T-helper 2 cell treated with Interferon-gamma antibody and Interleukin-4, amounts not matched to agents 5 μg/mL and 100 μg/mL, for 36 hours (primary cell): ENCODE measurements at regions not wholly inside any gene's neighbourhood (a gene's known extent, or its start where the extent isn't known, plus 50 kb on each side); places are given as distances from the start of the nearest gene placed in this dataset.

Experiments
- DNase-seq: peaks from one replicate; pipeline ENCODE4 v3.0.0; 2021; ENCODE audit warnings: low spot score
- H3K27ac Mint-ChIP-seq: one replicate; pipeline ENCODE4 v1.8.0; 2021; ENCODE audit warnings: mild to moderate bottlenecking, mixed read lengths
- H3K27me3 Mint-ChIP-seq: one replicate; pipeline ENCODE4 v1.8.0; 2021; ENCODE audit warnings: low read depth, mixed read lengths
- H3K36me3 Mint-ChIP-seq: one replicate; pipeline ENCODE4 v1.8.0; 2021; ENCODE audit warnings: low read depth, mixed read lengths
- H3K4me1 Mint-ChIP-seq: one replicate; pipeline ENCODE4 v1.8.0; 2021; ENCODE audit warnings: low read depth, mixed read lengths
- H3K4me3 Mint-ChIP-seq: one replicate; pipeline ENCODE4 v1.8.0; 2022; ENCODE audit warnings: mild to moderate bottlenecking, moderate library complexity, mixed read lengths
- H3K9me3 Mint-ChIP-seq: one replicate; pipeline ENCODE4 v1.8.0; 2021; ENCODE audit warnings: mixed read lengths

DNA sequence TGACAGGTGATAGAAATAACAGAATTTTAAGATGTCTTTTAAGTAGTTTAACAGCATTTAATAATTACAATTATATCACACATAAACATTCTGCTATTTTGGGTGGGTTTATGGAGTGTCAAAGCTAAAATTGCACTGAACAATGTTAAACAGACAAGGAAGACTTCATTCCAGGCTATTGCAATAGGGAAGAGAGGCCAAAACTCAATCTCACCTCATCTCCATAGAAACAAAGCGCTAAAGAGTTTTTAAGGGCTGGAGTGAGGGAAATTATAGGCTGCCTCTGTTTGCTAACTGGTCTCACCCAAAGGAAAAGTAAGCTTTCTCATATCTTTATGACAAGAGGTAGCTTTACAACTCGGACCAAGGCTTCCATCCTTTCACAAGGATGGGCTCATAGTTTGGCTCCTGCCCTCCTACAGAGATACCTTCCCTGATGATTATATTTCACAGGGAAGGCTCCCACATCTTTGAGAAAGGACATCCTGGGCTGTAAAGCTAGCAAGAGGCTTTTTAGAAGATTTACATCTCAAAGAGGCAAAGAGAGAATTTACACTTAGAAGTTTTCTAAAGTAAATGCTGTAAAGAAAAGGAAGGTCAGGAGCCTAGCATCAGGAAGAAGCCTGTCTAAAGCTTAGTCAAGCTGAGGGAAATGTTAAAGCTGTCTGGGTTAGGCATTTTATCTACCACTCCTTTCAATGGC is 350.2 kb upstream of the IMPG1 start:
- Mint-ChIP-seq H3K4me3 (no peak overlapping the region), H3K27ac (no peak overlapping the region), H3K27me3 (no peaks in the 10 kb centered on the region), H3K36me3 (no peaks in the 10 kb centered on the region), H3K4me1 (no peaks in the 10 kb centered on the region), H3K9me3 (no peaks in the 10 kb centered on the region)
- DNase-seq = no peak

DNA sequence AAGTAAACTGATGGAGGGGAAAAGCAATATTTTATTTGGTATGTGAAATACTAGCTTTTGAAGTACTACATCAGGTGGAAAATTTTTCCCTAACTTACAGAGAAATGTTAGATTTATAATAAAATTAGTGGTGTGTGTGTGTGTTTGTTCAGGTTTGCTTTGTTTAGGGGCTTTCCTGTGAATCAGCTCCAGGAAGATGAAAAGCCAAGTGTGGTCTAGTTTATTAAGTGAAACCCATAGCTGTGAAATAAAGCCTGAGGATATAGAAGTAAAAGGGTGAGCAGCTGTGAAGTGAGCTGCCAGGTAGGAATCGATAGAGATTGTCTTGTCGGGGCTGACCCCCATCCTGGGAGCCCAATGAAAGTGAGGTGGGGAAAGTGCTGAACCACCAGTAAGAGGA is 347.6 kb upstream of the IMPG1 start:
- no peak for DNase-seq
- no peaks in the 10 kb centered on the region for H3K4me1 Mint-ChIP-seq
- H3K27ac Mint-ChIP-seq = no peak overlapping the region
- H3K36me3 Mint-ChIP-seq = no peaks in the 10 kb centered on the region
- no peak overlapping the region for H3K4me3 Mint-ChIP-seq
- H3K9me3 Mint-ChIP-seq = no peaks in the 10 kb centered on the region
- H3K27me3 Mint-ChIP-seq = no peaks in the 10 kb centered on the region

DNA sequence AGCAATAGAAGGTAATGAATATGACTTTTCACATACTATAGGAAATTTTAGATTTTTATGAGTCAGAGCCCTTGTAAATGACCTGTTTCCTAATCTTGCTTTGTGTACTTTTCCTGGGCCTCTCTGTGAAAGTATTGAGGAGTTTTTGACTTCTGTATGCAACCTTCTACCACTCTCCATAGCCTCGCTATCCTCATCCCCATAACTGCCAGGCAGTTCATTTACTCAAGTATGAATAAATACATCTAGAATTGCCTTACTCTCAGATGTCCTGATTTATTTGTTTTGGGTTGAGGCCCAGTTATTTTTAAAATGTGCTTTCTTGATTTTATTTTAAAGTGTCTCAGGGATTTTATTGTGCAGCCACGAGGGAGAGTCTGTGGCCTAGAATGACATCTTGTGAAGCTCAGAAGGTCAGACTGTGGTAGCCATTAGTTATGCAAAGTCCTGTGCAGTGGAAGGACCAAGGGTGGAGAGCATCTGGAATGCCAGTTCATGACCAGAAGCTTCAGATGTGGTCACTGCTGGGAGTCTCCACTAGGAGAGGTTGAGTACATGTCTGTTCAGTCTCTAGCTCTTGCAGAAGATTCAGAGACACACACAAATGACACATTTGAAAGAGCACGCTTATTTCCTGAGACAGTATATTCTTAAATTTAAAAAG is 346.2 kb upstream of the IMPG1 start:
- DNase-seq = no peak
- H3K9me3 Mint-ChIP-seq = no peaks in the 10 kb centered on the region
- H3K27me3 Mint-ChIP-seq = no peaks in the 10 kb centered on the region
- H3K36me3 Mint-ChIP-seq = no peaks in the 10 kb centered on the region
- H3K27ac Mint-ChIP-seq = no peak overlapping the region
- no peaks in the 10 kb centered on the region for H3K4me1 Mint-ChIP-seq
- no peak overlapping the region for H3K4me3 Mint-ChIP-seq

- H3K9me3 Mint-ChIP-seq = no peaks in the 10 kb centered on the region
- H3K27me3 Mint-ChIP-seq = no peaks in the 10 kb centered on the region
- H3K36me3 Mint-ChIP-seq = no peaks in the 10 kb centered on the region
- DNase-seq = no peak
- H3K27ac Mint-ChIP-seq = no peak overlapping the region
- no peak overlapping the region for H3K4me3 Mint-ChIP-seq
- no peaks in the 10 kb centered on the region for H3K4me1 Mint-ChIP-seq
Measured at GRCh38 chr6:76416821-76417605, 344.6 kb upstream of the IMPG1 start.

DNA sequence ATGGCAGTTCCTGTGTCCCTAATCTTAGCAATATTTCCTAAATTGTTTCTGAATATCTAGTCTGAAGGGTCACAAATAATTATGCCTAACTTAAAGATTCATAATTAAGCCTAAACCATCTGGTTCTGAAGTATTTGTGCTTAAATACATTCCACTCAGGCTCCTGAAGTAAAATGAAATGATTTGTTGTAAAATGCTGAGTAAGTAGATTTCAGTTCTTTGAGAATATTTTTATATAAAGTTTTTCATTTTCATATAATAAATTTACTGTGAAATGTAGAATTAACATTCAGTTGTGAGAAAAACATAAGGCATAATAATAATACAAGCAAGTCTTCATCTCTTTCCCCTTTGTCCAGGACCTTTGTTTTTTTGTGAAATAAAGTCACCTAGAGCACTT is 330.6 kb upstream of the IMPG1 start:
- Mint-ChIP-seq H3K36me3 (no peaks in the 10 kb centered on the region), H3K4me1 (no peaks in the 10 kb centered on the region), H3K4me3 (no peak overlapping the region), H3K27me3 (no peaks in the 10 kb centered on the region), H3K9me3 (peaks cover 20% of the 10 kb centered on the region), H3K27ac (no peak overlapping the region)
- DNase-seq = no peak

GRCh38 chr6:76397966-76398365 is 325.5 kb upstream of the IMPG1 start:
- DNase-seq = no peak
- H3K4me3 Mint-ChIP-seq = no peak overlapping the region
- peaks cover 33% of the 10 kb centered on the region for H3K9me3 Mint-ChIP-seq
- H3K27ac Mint-ChIP-seq = no peak overlapping the region
- no peaks in the 10 kb centered on the region for H3K4me1 Mint-ChIP-seq
- H3K27me3 Mint-ChIP-seq = no peaks in the 10 kb centered on the region
- no peaks in the 10 kb centered on the region for H3K36me3 Mint-ChIP-seq

DNA sequence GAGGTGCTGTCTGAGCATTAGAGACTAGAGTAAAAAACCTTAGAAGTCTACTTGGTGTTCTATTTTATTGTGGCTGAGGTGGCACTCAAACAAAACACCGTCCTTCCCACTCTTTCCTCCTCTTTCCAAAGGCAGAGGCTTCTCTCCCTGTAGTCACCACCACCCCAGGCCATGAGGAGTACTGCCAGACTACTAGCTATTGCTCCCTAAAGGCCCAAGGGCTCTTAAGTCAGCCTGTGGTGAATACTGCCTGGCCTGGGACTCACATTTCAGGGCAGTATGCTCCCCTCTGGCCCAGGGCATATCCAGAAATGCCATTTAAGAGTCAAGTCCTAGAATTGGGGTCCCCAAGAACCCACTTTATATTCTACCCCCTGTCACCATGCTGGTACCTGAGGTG is 309.7 kb upstream of the IMPG1 start:
- Mint-ChIP-seq H3K4me3 (no peak overlapping the region), H3K4me1 (no peaks in the 10 kb centered on the region), H3K36me3 (no peaks in the 10 kb centered on the region), H3K27me3 (no peaks in the 10 kb centered on the region), H3K9me3 (peaks cover 61% of the 10 kb centered on the region), H3K27ac (no peak overlapping the region)
- DNase-seq = no peak

DNA sequence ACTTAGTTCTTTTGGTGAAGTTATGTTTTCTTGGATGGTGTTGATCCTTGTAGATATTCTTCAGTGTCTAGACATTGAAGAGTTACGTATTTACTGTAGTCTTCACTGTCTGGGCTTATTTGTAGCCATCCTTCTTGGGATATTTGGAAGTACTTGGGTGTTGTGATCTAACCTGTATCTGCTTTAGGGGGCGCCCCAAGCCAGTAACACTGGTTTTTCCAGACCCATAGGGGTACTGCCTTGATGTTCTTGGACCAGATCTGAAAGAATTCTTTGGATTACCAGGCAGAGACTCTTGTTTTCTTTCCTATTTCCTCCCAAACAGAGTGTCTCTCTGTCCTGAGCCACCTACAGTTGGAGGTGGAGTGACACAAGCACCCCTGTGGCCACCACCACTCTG is 309.1 kb upstream of the IMPG1 start:
- peaks cover 65% of the 10 kb centered on the region for H3K9me3 Mint-ChIP-seq
- no peak for DNase-seq
- H3K4me3 Mint-ChIP-seq = no peak overlapping the region
- H3K27me3 Mint-ChIP-seq = no peaks in the 10 kb centered on the region
- H3K36me3 Mint-ChIP-seq = no peaks in the 10 kb centered on the region
- H3K4me1 Mint-ChIP-seq = no peaks in the 10 kb centered on the region
- H3K27ac Mint-ChIP-seq = no peak overlapping the region

DNA sequence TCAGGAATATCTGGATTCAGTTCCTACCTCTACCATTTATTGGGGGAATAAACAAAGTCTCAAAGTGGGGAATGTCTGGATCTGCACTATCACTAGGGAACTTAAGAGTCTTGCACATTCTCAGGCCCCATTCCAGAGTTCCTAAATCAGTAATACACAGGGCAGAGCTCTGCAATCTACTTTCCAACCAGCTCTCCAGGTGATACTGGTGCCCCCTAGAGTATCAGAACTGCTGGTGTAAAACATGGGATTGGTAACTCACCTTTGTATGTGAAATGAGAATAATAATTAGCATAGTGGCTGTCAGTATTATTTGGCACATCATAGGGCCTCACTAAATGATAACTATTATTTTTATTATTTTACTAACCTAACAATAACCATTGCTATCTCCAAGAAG is 278.8 kb upstream of the IMPG1 start:
- H3K27me3 Mint-ChIP-seq = no peaks in the 10 kb centered on the region
- no peaks in the 10 kb centered on the region for H3K36me3 Mint-ChIP-seq
- no peak overlapping the region for H3K4me3 Mint-ChIP-seq
- no peaks in the 10 kb centered on the region for H3K4me1 Mint-ChIP-seq
- peaks cover 24% of the 10 kb centered on the region for H3K9me3 Mint-ChIP-seq
- H3K27ac Mint-ChIP-seq = no peak overlapping the region
- DNase-seq = no peak

DNA sequence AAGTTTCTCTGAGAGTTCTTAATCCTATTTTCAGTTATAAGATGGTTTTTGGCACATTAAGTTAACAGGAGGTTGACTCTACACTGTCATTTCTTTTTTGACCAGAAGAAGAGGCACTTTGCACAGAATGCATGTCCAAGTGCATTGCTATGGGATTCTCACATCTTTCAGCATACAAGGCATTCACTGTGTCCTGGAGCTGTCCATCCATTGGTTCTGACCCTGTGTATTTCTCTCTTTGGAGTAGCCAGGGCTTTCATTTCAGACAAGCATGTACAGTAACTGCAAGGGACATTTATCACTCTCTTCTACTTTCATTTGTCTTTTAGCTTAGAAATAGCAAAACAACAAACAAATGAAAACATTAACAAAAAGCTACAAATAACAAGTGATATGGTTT is 275.1 kb upstream of the IMPG1 start:
- no peak overlapping the region for H3K4me3 Mint-ChIP-seq

DNA sequence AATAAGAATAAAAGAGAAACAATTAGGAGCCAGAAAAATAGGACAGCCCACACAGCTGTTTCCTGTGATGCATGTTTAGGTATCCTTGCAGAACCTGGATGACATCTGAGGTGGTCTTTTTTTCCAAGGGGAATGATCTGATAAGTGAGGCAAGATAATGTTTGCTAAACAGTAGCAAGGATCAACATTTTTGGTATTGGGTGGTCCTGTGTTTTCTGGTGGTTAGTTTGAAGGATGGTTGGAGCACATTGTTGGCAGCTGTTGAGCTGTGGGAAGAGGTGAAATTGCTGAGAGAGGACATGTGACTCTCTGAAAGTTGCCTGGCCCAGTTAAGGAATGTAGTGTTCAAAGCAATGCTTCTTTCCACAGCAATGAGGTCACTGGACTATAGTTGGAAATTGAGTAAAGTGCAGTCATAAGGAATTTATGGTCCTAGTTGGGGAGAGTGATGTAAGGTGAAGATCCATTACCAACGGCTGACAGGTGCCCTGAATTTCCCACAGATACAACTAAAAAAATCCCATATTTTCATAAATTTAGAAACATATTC is 270.2 kb upstream of the IMPG1 start:
- no peak for DNase-seq
- Mint-ChIP-seq H3K4me1 (no peaks in the 10 kb centered on the region), H3K4me3 (no peak overlapping the region), H3K27me3 (no peaks in the 10 kb centered on the region), H3K27ac (no peak overlapping the region), H3K9me3 (peaks cover 41% of the 10 kb centered on the region), H3K36me3 (no peaks in the 10 kb centered on the region)

More for the DNA sequence above, 275.1 kb upstream of the IMPG1 start:
- Mint-ChIP-seq H3K27ac (no peak overlapping the region), H3K27me3 (no peaks in the 10 kb centered on the region), H3K4me1 (no peaks in the 10 kb centered on the region), H3K36me3 (no peaks in the 10 kb centered on the region), H3K9me3 (peaks cover 27% of the 10 kb centered on the region)
- no peak for DNase-seq

- Mint-ChIP-seq H3K4me1 (no peaks in the 10 kb centered on the region), H3K9me3 (peaks cover 37% of the 10 kb centered on the region), H3K36me3 (no peaks in the 10 kb centered on the region), H3K4me3 (no peak overlapping the region), H3K27ac (no peak overlapping the region), H3K27me3 (no peaks in the 10 kb centered on the region)
- no peak for DNase-seq
Measured at GRCh38 chr6:76330031-76330430, 257.6 kb upstream of the IMPG1 start.

DNA sequence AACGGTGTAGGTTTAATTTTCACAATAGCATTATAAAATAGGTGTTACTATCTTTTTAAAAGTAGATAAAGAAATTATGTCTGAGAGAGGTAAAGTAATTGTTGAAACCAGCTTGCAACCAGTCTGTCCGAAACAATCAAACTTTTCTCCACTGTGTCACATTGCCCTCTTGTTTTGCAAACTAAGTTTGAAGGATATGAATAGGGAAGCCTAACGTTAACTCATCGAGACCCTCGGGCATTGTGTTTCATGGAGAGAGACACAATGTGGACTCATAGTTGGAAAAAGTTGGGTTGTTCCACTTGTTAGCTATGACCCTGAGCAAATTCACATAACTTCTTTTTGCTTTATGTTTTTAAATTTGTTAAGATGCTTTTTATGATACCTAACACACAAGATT is 254.4 kb upstream of the IMPG1 start:
- no peaks in the 10 kb centered on the region for H3K36me3 Mint-ChIP-seq
- no peaks in the 10 kb centered on the region for H3K4me1 Mint-ChIP-seq
- H3K9me3 Mint-ChIP-seq = peaks cover 42% of the 10 kb centered on the region
- no peak for DNase-seq
- H3K27me3 Mint-ChIP-seq = no peaks in the 10 kb centered on the region
- no peak overlapping the region for H3K4me3 Mint-ChIP-seq
- H3K27ac Mint-ChIP-seq = no peak overlapping the region
